ENCODE measurements at regions not wholly inside any gene's neighbourhood (a gene's known extent, or its start where the extent isn't known, plus 50 kb on each side); places are given as distances from the start of the nearest gene placed in this dataset.

GRCh38 chr2:42108852-42109251 lies 60.3 kb upstream of the EML4 start (continued):
- TF ChIP-seq ZNF710 (CRISPR knock-in tag; IDR thresholded peaks at IDR 0.05; ENCODE audit: borderline replicate concordance) (no peak), ZNF598 (CRISPR knock-in tag; IDR thresholded peaks at IDR 0.05; ENCODE audit: borderline replicate concordance) (no peak), FUBP1 (CRISPR knock-in tag; IDR thresholded peaks at IDR 0.05; ENCODE audit: borderline replicate concordance) (no peak), ZNF33B (CRISPR knock-in tag; IDR thresholded peaks at IDR 0.05) (0 out of 2 replicates have a peak, but pooled peaks have one; percentile 45), MBD4 (IDR thresholded peaks at IDR 0.05; ENCODE audit: borderline replicate concordance, low read length) (no peak), GABPB1 (CRISPR knock-in tag; IDR thresholded peaks at IDR 0.05) (no peak), HINFP (CRISPR knock-in tag; IDR thresholded peaks at IDR 0.05; ENCODE audit: low read depth) (no peak), KLF13 (CRISPR knock-in tag; IDR thresholded peaks at IDR 0.05) (no peak), ZNF224 (CRISPR knock-in tag; IDR thresholded peaks at IDR 0.05) (no peak), ATF2 (CRISPR knock-in tag; IDR thresholded peaks at IDR 0.05) (no peak), DR1 (CRISPR knock-in tag; IDR thresholded peaks at IDR 0.05) (no peak), ATF1 (CRISPR knock-in tag; IDR thresholded peaks at IDR 0.05) (no peak), PHF21A (CRISPR knock-in tag; IDR thresholded peaks at IDR 0.05) (peak; percentile 30; the same call in 1 of the 2 replicates), TCF7 (IDR thresholded peaks at IDR 0.05; ENCODE audit: low read depth) (no peak), HOXA5 (CRISPR knock-in tag; IDR thresholded peaks at IDR 0.05) (no peak), TFDP2 (CRISPR knock-in tag; IDR thresholded peaks at IDR 0.05) (no peak), RXRB (CRISPR knock-in tag; IDR thresholded peaks at IDR 0.05; ENCODE audit: borderline replicate concordance) (no peak)
- TF ChIP-seq, protein P1, sequence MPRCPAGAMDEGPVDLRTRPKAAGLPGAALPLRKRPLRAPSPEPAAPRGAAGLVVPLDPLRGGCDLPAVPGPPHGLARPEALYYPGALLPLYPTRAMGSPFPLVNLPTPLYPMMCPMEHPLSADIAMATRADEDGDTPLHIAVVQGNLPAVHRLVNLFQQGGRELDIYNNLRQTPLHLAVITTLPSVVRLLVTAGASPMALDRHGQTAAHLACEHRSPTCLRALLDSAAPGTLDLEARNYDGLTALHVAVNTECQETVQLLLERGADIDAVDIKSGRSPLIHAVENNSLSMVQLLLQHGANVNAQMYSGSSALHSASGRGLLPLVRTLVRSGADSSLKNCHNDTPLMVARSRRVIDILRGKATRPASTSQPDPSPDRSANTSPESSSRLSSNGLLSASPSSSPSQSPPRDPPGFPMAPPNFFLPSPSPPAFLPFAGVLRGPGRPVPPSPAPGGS (CRISPR knock-in tag; IDR thresholded peaks at IDR 0.05): peak; percentile 52; the same call in 1 of the 2 replicates

Data from HepG2 (cell line).